ENCODE measurements at regions not wholly inside any gene's neighbourhood (a gene's known extent, or its start where the extent isn't known, plus 50 kb on each side); places are given as distances from the start of the nearest gene placed in this dataset.

- TF ChIP-seq CTCF (IDR thresholded peaks at IDR 0.05; ENCODE audit: low read length), result no peak
- no peak for TF ChIP-seq EZH2 (optimal IDR thresholded peaks at IDR 0.05; ENCODE audit: low read depth, low read length)
- no peak for TF ChIP-seq EZH2phosphoT487 (IDR thresholded peaks at IDR 0.05; ENCODE audit: low read length)
Observed at GRCh38 chr16:17830651-17831050, 359.9 kb upstream of the XYLT1 start.

All from MM.1S (cell line).